HG02642 (cell line): ENCODE measurements at regions not wholly inside any gene's neighbourhood (a gene's known extent, or its start where the extent isn't known, plus 50 kb on each side); places are given as distances from the start of the nearest gene placed in this dataset.
A peak's percentile ranks its signal among the peaks of the same experiment; 100 is the strongest.
"Not testable (repeated sequence)": the region's sequence is repeated elsewhere in the genome, so short reads cannot be mapped to it uniquely, and the experiment has no call there.

Experiments used
- ATAC-seq: cut with Tn5 transposase; IDR thresholded peaks from one replicate; pipeline ENCODE4 v1.9.1; 2021; ENCODE audit warnings: mild to moderate bottlenecking; ENCODE audit not compliant: unreplicated experiment, poor library complexity

DNA sequence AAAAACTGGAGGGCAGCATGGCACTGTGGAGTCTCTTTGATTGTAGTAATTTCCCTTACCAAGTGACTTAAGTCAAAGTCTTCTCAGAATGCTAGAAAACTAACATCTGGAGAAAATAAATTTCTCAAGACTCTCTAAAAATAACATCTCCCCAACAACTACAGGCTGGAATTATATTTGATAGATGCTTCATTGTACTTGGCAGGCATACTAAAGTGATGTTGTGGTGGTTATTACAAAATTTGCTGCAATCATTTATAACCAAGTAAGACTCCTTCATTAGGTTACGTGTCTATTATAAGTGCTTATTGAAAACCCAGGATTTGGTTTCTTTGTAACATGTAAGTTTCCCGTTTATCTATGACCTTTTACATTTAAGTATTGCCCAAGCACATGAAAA, 132.9 kb upstream of the NRIP1 start:
- no peak for ATAC-seq

DNA sequence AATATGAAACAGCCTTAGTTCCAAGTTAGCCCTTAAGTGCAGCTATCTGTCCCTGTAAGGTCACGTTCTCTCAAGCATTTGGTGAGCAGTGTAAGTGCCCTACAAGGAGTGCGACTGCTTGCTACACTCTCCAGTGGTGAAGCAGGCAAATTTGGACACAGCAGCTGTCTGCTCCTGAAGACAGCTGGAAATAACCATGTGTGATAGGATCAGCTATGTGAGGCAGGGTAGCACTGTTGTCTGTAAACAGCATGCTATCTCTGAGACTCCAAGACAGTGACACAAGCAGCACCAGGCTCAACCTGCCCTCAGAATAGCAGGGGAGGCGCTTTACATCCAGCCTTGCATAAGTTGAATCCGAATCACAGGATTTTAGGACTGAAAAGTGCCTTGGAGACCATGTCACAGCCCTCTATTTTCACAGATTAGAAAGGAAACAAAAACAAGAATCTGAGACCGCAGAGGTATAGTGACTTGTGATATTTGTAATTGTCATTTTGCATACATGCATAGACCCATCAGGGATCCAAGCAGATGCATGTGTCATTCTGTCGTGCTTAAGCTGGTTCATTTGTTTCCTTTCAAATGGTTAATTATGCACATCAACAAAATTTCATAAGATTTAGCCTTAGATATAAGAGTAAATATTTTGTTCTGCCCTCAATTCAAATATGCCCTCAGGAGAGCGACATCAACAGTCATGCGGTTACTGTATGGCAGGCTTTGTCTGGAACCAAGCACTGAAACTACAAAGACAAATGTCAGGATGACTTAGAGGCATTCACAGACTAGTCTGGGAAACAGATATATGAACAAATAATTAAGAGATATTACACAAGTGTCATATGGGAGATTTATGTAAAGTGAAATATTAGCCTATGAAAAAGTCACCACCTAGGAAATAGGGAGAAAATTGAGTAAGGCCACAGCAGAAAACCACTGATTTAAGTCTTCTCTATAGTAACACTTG, 134.9 kb upstream of the NRIP1 start:
- ATAC-seq: no peak

DNA sequence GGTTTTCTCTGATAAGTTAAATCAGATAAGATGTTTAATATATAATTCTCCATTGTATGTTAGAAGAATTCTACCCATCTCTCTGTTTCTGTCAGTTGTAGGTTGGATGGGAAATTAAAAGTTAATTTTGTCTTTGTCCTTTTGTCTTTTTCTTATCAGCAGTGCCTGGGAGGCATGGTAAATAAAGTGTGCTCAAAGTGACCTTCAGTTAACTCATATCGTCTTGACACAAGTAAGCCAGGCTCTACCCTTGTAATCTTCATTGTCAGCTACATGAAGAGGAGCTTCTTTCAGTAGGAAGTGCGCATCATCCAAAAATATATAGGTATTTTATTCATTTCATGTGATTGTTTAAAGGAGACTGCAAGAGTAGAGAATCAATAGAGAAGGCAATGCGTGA, 138.9 kb upstream of the NRIP1 start:
- no peak for ATAC-seq

DNA sequence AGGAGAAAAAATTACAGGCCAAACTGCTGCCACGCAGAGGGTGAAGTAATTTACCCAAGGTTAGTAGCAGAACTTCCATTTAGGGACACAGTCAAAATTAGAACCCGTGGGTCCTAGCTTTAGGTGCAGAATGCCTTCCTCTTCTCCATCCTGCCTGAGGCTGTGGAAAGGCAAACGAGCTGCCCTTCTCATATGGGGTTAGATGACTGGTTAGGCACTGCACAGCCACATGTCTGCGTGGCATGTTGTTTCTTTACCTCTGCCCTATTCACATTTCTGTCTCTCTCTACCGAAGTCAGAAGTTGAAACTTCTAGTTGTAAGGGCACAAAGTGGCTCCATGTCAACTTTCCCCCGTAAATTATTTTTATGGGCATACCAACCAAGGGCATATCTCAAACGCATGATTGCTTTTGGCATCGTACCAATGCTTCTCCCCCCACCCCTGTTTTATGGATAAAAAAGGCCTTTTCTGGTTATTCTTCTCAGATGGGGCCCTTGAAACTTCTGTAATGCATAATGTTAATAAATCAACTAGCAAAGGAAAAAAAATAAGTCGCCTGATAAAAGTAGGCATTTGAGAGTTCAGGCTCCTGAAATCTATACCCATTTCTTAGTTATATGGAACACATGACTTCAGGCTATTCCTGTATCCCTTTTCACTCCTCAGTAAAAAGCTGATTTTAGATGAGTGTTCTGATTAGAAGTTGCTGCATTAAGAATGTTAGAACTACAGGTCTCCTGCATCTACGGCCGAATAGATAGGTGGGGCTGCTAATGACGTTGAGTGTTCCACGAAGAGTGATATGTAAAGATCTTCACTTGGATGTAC, 139.6 kb upstream of the NRIP1 start:
- no peak for ATAC-seq

DNA sequence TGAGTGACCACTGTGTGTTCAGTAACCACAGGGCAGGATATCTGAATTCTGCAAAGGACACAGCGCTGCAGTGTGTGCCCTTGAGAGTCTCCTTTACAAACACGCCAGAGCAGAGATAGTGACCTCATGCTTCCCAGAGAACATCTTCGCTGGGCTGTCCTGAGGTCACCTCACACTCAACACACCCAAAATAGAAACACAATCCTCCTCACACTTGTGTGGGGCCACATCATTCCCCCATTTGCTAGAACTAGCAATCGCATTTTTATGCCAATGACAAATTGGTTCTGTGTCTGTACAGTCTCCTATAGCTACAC, 140.1 kb upstream of the NRIP1 start:
- ATAC-seq: no peak

DNA sequence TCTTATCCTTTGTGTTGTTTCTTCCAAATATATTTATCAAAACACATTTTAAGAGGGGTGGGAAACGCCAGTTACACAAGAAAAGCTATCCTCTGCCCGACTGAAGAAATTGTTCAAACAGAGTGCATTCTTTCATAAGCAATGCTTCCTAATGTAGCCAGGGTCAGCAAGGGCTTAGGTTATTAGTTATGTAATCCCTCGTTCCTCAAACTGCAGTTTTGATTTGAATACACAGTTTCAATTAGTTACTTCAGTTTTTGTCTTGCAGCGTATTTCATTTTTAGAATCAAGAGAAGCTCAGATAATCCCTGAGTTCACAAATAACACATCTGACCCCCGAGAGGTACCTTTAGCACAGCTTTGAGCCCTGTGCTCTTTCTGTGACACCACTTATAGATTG, 141.7 kb upstream of the NRIP1 start:
- peak; percentile 84 for ATAC-seq

DNA sequence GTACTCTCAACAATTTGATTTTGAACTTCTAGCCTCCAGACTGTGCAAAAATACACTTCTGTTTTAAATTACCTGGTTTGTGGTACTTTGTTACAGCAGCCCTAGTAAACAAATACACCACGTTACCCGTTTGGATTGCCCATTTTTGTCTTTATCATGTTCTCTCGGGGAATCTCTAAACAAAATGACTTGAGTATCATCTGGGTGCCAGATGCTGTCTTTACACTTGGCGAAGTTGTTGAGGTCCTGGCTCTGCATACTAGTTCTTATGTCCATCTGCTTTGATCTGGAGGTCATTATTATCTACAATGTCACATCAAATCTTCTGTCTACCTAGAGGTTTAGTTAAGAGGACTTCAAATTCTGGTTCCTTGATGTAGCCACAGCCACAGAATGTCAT, 142.4 kb upstream of the NRIP1 start:
- no peak for ATAC-seq

DNA sequence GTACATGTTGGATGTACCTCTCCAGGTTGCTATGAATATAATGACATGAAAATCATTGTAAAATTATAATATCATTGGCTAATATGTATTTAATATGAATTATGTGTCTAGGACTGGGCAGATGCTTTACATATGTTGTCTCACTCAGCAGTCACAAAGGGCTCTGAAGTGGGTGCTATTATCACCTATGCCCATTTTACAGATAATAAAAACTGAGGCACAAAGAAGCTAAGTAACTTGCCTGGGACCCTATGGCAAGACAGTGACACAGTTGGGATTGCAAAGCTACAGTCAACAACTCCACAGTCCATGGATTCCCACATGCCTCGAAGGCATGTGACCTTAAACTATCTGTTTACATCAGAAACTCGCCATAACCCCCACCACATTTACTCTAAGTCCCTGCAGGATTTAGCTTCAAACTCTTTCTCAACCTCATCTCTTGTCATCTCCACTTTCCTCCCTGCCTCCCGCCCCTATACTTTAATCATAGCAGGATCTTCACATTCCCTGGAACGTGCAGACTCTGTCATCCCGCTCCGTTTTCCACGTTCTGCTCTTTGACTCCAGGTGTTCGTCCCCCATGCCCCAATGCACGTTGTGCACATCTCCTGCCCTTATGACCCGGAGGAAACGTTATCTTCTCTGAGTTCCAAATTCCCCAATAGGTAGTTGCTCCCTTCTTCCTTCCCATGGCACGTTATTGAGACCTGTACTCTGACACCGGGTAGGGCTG, 143.0 kb upstream of the NRIP1 start:
- ATAC-seq: no peak

DNA sequence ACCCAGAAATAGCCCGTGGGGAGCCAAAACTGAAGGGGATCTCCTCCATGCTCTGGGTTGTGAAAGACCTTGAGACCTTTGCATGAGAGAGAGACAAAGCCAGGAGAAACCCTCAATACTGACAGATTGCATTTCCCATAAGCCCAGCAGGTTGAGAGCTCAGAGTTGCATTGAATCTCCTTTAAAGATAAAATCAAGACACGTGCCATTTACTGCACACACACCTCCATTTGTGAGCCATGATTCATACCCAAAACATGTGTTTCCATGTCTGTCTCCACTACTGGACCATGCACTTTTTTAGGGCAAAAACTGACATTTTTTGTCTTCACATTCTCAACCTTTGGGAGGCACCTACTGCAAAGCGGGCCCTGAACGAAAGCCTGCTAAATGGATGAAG, 144.0 kb upstream of the NRIP1 start:
- ATAC-seq: no peak

DNA sequence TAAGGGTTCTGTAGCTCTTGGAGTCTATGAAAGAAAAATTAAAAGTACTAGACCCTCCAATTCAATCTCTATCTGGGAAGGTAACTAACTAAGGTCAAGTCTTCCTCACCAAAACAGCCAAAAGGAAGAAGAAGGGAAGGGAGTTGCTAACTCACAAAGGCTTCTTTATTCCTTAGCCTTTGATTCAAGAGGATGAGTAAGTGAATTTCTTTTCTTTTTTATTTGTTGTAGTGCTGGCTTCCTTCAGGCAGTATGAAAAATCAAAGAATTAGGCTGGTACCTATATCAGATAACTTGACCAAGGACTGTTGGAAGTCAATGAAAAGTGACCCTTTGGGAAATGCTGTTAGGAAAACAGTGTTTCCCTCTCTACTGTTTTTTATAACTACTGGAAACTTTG, 144.4 kb upstream of the NRIP1 start:
- no peak for ATAC-seq

DNA sequence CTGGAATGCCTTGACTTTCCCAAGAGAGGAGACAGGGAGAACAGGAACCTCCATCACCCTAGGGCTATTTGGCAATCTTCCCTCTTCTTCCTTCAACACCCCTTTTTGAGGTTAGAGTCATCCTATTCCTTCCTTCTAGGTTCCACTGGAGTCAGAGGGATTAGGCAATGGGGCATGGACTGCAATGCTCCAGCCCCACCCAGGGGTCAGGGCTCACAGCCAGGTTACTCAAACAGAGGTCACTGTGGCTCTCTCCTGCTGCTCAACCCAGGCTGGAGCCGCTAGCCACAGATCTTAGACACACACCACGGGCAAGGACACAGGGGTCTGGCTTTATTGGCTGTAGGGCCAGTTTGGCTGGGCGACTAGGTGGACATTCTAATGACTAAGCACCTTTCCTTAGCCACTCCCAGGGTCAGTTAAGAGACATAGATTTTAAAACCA, 145.5 kb upstream of the NRIP1 start:
- no peak for ATAC-seq

DNA sequence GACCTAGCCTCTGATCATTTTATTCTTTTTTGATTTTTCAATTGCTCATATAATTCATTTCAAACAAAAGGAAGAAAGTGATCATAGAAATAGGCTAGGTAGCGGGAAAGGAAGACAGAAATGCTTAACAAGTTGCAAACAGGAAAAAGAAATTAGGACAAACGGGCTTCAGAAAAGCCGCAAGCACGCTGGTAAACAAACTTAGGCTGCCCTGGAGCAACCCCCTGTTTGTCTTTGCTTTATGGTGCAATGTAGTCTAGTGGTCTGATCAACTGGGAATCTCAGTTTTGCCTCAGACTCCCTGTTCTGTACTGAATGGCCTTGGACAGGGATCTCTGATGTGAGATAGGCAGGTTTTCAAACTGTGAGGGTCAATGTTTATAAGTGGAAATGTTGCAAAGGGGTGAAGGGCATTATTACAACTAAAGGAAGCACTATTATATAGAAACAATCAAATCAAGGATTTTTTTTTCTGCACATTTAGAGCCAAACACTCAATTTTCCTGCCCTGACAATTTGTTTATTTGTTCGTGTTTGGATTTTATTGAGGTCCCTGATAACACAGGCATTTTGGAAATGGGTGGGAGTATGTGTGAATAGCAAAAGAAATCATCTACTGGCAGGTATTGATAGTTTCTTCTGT, 146.8 kb upstream of the NRIP1 start:
- ATAC-seq: no peak

DNA sequence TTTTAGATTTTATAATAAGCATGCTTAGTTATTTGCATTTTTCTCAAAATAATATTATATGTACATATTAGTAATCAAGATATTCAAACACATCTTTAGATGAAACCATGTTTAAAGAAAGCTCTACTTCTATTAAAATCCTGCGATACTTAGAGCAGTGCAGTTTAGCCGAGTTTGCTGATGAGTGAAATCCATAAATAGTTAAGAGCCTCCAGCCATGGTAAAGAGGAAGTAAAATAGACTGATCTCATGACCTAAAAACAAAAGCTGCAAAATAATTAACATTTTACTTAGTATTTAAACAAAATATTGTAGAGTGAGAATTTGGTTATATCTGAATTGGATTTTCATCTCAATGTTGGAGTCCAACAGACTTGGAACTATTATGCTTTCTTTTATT, 147.4 kb upstream of the NRIP1 start:
- no peak for ATAC-seq

DNA sequence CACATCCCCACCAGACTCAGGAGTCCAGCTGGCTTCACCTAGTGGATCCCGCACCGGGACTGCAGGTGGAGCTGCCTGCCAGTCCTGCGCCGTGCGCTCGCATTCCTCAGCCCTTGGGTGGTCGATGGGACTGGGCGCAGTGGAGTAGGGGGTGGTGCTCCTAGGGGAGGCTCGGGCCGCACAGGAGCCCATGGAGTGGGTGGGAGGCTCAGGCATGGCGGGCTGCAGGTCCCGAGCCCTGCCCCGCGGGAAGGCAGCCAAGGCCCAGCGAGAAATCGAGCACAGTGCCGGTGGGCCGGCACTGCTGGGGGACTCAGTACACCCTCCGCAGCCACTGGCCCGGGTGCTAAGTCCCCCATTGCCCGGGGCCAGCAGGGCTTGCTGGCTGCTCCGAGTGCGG, 153.7 kb upstream of the NRIP1 start:
- not testable (repeated sequence) for ATAC-seq

DNA sequence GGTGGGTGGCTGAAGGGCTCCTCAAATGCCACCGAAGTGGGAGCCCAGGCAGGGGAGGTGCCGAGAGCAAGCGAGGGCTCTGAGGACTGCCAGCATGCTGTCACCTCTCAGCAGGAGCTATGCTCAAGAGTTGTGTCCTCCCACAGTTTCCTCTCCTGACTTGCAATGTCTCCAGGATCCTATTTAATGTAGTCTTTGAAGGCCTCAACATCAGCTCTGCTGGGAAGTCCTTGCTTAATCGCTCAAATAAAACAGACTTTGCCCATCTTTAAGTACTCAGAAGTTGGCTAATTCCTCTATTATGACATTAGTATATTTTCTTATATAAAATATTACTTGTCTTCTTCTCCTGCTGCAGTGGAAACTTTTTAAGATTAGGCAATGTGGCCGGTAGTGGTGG, 154.2 kb upstream of the NRIP1 start:
- ATAC-seq: no peak

DNA sequence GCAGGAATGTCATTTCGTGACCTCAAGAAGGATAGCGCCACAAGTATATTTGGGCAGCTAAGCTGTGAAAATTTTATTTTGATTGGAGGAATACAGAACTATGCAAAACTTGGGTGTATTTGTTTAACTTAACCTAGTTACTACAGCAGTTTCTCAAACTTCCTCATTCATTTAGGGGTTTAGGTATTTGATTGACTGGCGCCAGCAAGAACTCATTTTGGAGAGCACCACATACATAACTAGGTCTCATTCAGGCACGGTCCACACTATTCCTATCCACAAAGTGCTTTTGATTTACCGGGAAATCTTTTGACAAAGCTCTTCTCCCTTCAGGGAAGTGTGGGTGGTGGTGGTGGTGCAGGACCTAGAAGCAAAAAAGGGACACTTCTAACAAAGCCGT, 155.1 kb upstream of the NRIP1 start:
- ATAC-seq: no peak

DNA sequence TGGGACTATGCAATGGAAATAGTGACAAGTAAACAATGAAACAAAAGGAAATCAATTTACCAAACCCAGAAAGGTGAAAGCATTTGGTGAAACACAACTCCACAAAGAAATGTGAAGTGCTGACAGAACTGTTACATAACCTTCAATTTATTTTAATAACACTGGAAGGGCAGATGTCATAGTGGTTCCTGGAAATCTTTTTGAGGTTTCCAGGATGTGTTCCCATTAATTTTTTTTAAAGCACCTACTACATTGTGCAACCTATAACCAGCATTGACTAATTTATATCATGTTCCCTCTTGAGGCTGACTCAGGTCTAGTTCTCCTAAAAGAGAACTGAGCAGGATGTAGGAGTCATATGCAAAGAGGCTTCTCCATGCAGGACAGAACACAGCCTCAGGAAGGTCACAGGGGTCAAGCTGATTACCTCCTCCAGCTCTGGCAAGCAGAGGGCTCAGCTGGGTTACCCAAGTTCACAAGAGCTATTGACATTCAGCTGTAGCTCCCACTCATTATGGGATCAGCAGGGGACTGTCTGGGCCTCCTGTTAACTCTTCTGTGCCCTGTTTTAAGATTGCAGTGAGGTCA, 157.1 kb upstream of the NRIP1 start:
- ATAC-seq: no peak

DNA sequence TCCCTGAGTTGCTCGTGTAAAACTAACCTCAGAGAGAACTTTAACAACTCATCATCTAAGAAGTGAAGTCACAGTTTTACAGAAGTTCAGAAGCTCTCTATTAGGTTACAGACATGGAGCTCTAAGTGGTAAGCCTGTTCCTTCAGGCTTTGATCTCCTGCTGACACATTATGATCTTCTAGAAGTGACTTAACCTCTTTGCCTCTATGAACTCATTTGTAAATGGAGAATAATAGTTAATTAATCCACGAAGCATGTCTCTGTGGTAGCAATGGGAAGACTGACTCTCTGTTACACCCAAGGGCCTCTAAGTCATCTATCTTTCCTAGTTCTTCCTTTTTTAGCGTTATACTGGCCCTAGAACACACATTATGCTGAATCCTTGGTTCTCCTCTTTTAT, 157.9 kb upstream of the NRIP1 start:
- ATAC-seq: no peak

DNA sequence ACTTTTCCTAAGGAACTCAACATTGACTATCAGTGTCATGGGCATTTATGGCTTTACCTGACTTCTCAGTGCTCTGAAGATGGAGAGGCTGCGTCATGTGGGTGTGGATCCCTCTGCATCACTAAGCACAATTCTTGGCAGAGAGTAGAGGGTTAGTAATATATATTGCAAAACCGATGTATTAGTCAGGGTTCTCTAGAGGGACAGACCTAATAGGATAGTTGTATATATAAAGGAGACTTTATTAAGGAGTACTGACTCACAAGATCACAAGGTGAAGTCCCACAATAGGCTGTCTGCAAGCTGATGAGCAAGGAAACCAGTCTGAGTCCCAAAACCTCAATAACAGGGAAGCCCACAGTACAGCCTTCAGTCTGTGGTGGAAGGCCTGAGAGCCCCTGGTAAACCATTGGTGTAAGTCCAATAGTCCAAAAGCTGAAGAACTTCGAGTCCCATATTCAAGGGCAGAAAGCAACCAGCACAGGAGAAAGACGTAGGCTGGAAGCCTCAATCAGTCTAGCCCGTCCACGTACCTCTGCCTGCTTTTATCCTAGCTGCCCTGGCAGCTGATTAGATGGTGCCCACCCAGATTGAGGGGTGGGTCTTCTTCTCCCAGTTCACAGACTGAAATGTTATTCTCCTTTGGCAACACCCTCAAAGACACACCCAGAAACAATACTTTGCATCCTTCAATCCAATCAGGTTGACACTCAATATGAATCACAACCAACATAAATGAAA, 159.7 kb upstream of the NRIP1 start:
- ATAC-seq: no peak
